Fibroblast of mammary gland (primary cell): ENCODE measurements at regions not wholly inside any gene's neighbourhood (a gene's known extent, or its start where the extent isn't known, plus 50 kb on each side); places are given as distances from the start of the nearest gene placed in this dataset.

Source experiments
- DNase-seq: peaks from one replicate; pipeline ENCODE4 v3.0.0-alpha.2; 2010; ENCODE audit warnings: low read depth
- H3K4me3 ChIP-seq: 2 replicates; pipeline ENCODE4 v1.5.1; 2011; ENCODE audit warnings: low read depth, mild to moderate bottlenecking, low read length, moderate library complexity; ENCODE audit not compliant: control insufficient read depth
- TF ChIP-seq, protein P1 (sequence below): conservative IDR thresholded peaks from 2 replicates; pipeline ENCODE4 v1.5.1; 2011; ENCODE audit warnings: low read depth, low read length, inconsistent platforms; ENCODE audit not compliant: control insufficient read depth, insufficient read depth

DNA sequence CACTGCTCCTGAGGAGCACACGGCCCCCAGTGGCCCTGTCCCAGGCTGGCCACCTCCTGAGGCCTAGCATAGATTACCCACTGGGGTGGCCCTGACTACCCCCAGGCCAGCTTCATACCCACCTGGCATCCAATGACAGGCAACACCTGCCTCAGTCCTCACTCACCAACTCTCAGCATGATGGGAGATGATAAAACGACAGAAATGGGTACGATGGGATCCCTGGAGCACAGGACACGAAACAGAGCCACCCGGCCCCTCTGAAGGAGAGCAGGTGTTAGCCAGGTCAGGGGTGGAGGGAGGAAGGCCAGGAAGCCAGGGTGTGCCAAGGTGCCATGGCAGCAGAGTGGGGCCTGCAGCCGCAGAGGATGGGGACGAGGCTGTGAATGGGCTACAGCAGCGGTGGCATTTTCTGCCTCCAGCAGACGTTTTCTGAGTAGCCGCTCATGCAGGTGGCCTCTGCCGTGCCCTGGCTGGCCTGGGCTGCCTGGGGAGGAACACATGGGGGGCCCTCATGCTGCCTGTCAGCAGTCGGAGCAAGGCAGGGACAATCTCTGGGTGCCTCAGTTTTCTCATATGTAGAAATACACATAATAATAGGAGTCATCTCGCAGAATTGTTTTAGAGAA is 50.2 kb upstream of the FGF3 start:
- no peak for DNase-seq
- TF ChIP-seq, protein P1, sequence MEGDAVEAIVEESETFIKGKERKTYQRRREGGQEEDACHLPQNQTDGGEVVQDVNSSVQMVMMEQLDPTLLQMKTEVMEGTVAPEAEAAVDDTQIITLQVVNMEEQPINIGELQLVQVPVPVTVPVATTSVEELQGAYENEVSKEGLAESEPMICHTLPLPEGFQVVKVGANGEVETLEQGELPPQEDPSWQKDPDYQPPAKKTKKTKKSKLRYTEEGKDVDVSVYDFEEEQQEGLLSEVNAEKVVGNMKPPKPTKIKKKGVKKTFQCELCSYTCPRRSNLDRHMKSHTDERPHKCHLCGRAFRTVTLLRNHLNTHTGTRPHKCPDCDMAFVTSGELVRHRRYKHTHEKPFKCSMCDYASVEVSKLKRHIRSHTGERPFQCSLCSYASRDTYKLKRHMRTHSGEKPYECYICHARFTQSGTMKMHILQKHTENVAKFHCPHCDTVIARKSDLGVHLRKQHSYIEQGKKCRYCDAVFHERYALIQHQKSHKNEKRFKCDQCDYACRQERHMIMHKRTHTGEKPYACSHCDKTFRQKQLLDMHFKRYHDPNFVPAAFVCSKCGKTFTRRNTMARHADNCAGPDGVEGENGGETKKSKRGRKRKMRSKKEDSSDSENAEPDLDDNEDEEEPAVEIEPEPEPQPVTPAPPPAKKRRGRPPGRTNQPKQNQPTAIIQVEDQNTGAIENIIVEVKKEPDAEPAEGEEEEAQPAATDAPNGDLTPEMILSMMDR, result no peak
- H3K4me3 ChIP-seq, result no peak overlapping the region

DNA sequence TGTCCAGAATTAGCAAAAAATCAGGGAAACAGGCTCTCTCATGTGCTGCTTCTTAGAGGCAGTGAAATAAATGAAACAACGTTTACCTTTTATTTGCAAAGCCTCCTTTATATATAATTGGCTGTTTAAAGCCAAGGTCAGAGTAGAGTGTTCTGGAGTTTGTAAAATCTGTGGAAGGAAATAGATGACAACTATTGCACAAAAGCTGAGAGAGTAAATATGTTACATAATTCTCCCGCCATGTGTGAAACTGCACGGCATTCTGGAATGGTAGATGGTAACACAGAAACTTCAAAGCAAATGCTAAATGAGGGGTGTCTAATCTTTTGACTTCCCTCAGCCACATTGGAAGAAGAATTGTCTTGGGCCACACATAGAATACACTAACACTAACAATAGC is 51.5 kb upstream of the FGF3 start:
- H3K4me3 ChIP-seq, result no peak overlapping the region
- TF ChIP-seq, protein P1, result no peak
- DNase-seq, result no peak

DNA sequence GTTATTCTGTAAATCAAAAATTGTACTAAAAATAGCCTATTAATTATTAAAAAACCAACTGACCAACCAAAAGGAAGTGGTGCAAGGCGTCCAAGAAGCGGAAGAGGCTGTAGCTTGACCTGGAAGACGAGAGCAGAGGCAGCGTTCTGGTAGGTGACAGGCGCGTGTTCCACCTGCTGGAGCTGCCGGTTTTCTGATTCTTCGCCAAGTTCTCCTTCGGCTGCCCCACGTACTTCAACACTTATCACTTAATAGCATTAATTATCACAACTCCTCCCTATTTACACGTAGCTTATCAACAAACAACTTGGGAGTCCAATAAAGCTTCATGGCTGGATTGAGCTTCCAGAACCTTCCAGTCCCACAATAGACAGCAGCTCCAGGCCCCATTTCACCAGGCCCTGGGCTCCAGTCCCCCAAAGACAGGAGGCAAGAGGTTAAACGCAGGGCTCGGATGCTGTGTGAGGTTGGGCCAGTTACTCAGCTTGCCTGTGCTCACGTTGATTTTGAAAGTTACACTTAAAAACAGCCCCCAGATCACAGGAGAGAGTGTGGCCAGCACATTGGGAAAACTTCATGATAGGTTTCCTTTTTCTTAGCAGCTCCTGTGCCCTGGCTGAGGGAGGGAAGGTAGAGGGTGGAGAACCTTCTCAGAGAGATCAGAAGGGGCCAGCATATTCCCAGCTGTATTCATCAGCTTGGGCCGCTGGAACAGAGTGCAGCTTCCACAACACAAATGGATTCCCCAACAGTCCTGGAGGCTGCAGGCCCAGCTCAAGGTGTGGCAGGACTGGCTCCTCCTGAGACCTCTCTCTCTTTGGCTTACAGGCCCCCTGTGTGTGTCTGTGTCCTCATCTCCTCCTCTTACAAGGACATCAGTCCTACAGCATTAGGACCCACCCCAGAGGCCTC is 54.2 kb upstream of the FGF3 start:
- TF ChIP-seq, protein P1, result no peak
- H3K4me3 ChIP-seq, result no peak overlapping the region
- DNase-seq, result no peak

DNA sequence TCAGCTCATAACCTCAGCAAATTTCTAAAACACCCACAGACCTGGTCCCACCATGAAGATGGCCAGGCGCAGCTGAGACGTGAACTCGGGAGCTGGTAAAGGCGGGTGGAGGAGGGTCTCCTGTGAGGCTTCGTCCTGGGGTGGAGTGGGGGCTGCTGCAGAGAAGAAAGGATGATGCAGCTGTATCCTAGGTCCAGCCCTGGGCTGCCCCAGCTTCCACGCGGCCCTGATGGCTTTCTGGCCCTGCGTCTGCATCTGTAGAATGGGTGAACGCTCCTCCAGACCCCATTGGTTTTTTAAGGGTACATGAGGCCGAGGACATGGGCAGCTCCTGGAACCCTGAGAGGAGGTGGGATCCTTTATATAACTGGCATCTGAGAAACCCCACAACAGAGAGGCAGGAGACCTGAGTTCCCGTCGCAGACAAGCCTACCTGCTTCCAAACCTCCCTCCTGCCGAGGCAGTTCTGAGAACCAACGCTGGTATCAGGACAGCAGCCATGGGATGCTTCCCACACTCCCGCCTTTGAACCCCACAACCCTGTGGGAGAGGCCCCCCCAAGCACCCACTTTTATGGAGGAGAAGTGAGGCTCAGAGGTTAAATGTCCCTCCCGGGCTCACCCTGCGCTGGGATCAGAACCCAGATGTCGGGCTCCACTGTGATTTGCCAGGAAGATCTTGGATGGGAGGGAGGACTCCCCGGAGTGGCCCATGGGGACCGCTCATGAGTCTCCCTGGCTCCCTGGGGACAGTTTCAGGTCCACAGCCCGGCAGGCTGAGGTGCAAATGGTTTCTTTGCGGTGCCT is 55.2 kb upstream of the FGF3 start:
- no peak for DNase-seq
- TF ChIP-seq, protein P1, result no peak
- H3K4me3 ChIP-seq, result no peak overlapping the region

DNA sequence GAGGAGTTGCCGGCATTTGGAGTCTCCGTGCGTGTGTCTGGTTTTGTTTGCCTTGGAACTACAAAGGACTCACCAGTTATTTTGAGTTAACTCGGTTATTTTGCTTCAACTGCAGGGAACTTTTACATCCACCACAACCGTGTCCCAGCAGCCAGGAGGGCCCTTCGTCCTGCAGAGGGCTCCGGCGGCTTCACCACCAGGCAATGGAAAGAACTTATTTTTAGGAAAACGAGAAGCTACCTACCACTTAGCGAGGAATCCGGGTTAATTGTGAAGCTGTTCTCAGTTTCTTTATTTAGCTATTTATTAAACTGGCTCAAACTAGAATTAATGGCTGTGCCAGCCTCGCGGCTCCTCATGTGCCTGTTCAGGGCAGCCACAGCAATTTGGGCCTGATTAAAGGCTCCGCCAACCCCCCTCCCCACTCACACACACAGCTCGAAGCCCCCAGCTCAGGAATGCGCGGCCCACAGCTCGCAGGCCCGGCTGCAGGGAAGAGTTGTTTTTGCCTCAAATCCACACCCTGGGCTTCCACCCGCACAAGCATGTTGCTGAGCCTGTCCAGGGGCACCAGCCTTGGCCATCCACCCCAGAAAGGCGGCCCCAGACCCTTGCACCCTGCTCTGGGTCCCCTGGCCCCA is 55.9 kb upstream of the FGF3 start:
- no peak for DNase-seq

More for the DNA sequence above, 55.9 kb upstream of the FGF3 start:
- TF ChIP-seq, protein P1, result no peak
- H3K4me3 ChIP-seq, result no peak overlapping the region
